ENCODE measurements at regions not wholly inside any gene's neighbourhood (a gene's known extent, or its start where the extent isn't known, plus 50 kb on each side); places are given as distances from the start of the nearest gene placed in this dataset.

GRCh38 chr10:130300608-130301020, 164.4 kb downstream of the GLRX3 start:
- ChIA-PET CTCF (no interaction called here), POLR2A (interaction anchor here (0.7 kb wide), 1 partner anchor 449 kb away, joined by 4 read pairs; no protein-coding TSS in a partner anchor)
- H3K36me3 Mint-ChIP-seq (ENCODE audit: low read depth): peaks cover 19% of the 10 kb centered on the region
- no peaks in the 10 kb centered on the region for H3K27me3 Mint-ChIP-seq
- DNase-seq: peak; percentile 78
- H3K4me3 Mint-ChIP-seq: peak overlapping the region; percentile 74
- peaks cover 16% of the 10 kb centered on the region for H3K4me1 Mint-ChIP-seq
- H3K9me3 Mint-ChIP-seq: peaks cover 51% of the 10 kb centered on the region
- H3K27ac Mint-ChIP-seq: peak overlapping the region; percentile 95

- Mint-ChIP-seq H3K4me1 (peaks cover 16% of the 10 kb centered on the region), H3K9me3 (peaks cover 46% of the 10 kb centered on the region), H3K27ac (peak overlapping the region; percentile 95), H3K4me3 (peak overlapping the region; percentile 74), H3K36me3 (ENCODE audit: low read depth) (peaks cover 19% of the 10 kb centered on the region), H3K27me3 (no peaks in the 10 kb centered on the region)
- ChIA-PET POLR2A (interaction anchor here (0.5 to 0.7 kb wide), 4 partner anchors 18 to 1627 kb away, joined by 3 to 4 read pairs (median 4); no protein-coding TSS in a partner anchor), CTCF (no interaction called here)
- peak; percentile 79 for DNase-seq
Observed at GRCh38 chr10:130301021-130301892, 165.1 kb downstream of the GLRX3 start.

- CTCF ChIA-PET: no interaction called here
Observed at GRCh38 chr10:130326954-130327353, 190.8 kb downstream of the GLRX3 start.

GRCh38 chr10:130329792-130330191, 193.6 kb downstream of the GLRX3 start:
- Mint-ChIP-seq H3K36me3 (ENCODE audit: low read depth) (no peaks in the 10 kb centered on the region), H3K9me3 (peaks cover 5% of the 10 kb centered on the region), H3K27ac (no peak overlapping the region), H3K4me1 (no peaks in the 10 kb centered on the region), H3K4me3 (no peak overlapping the region), H3K27me3 (no peaks in the 10 kb centered on the region)
- ChIA-PET CTCF (no interaction called here), POLR2A (no interaction called here)
- DNase-seq: no peak

More at GRCh38 chr10:130326954-130327353, 190.8 kb downstream of the GLRX3 start:
- H3K4me3 Mint-ChIP-seq: no peak overlapping the region
- H3K27me3 Mint-ChIP-seq: no peaks in the 10 kb centered on the region
- peaks cover 5% of the 10 kb centered on the region for H3K9me3 Mint-ChIP-seq
- no peak for DNase-seq
- no peaks in the 10 kb centered on the region for H3K4me1 Mint-ChIP-seq
- H3K36me3 Mint-ChIP-seq (ENCODE audit: low read depth): no peaks in the 10 kb centered on the region
- H3K27ac Mint-ChIP-seq: no peak overlapping the region
- POLR2A ChIA-PET: no interaction called here

- no peak for DNase-seq
- no peaks in the 10 kb centered on the region for H3K27me3 Mint-ChIP-seq
- H3K4me1 Mint-ChIP-seq: no peaks in the 10 kb centered on the region
- CTCF ChIA-PET: no interaction called here
- H3K27ac Mint-ChIP-seq: no peak overlapping the region
- no peak overlapping the region for H3K4me3 Mint-ChIP-seq
- POLR2A ChIA-PET: no interaction called here
- H3K36me3 Mint-ChIP-seq (ENCODE audit: low read depth): no peaks in the 10 kb centered on the region
- no peaks in the 10 kb centered on the region for H3K9me3 Mint-ChIP-seq
Observed at GRCh38 chr10:130333185-130333584, 197.0 kb downstream of the GLRX3 start.

- CTCF ChIA-PET: no interaction called here
- Mint-ChIP-seq H3K27me3 (no peaks in the 10 kb centered on the region), H3K4me3 (no peak overlapping the region), H3K27ac (no peak overlapping the region), H3K9me3 (no peaks in the 10 kb centered on the region), H3K4me1 (no peaks in the 10 kb centered on the region), H3K36me3 (ENCODE audit: low read depth) (no peaks in the 10 kb centered on the region)
- POLR2A ChIA-PET: no interaction called here
- DNase-seq: no peak
Observed at GRCh38 chr10:130335336-130335735, 199.1 kb downstream of the GLRX3 start.

- H3K27me3 Mint-ChIP-seq: no peaks in the 10 kb centered on the region
- POLR2A ChIA-PET: no interaction called here
Observed at GRCh38 chr10:130336617-130337304, 200.6 kb downstream of the GLRX3 start.

GRCh38 chr10:130337305-130337640, 201.1 kb downstream of the GLRX3 start:
- no peak for DNase-seq
- Mint-ChIP-seq H3K27me3 (no peaks in the 10 kb centered on the region), H3K9me3 (no peaks in the 10 kb centered on the region), H3K4me1 (no peaks in the 10 kb centered on the region), H3K36me3 (ENCODE audit: low read depth) (no peaks in the 10 kb centered on the region), H3K4me3 (no peak overlapping the region), H3K27ac (no peak overlapping the region)
- ChIA-PET CTCF (no interaction called here), POLR2A (no interaction called here)

More at GRCh38 chr10:130336617-130337304, 200.6 kb downstream of the GLRX3 start:
- Mint-ChIP-seq H3K9me3 (no peaks in the 10 kb centered on the region), H3K36me3 (ENCODE audit: low read depth) (no peaks in the 10 kb centered on the region), H3K27ac (no peak overlapping the region), H3K4me3 (no peak overlapping the region), H3K4me1 (no peaks in the 10 kb centered on the region)
- CTCF ChIA-PET: no interaction called here
- no peak for DNase-seq

- POLR2A ChIA-PET: no interaction called here
- CTCF ChIA-PET: no interaction called here
- H3K36me3 Mint-ChIP-seq (ENCODE audit: low read depth): no peaks in the 10 kb centered on the region
- no peaks in the 10 kb centered on the region for H3K27me3 Mint-ChIP-seq
- H3K4me1 Mint-ChIP-seq: no peaks in the 10 kb centered on the region
- no peak overlapping the region for H3K27ac Mint-ChIP-seq
- DNase-seq: peak; percentile 2
- no peak overlapping the region for H3K4me3 Mint-ChIP-seq
- H3K9me3 Mint-ChIP-seq: no peaks in the 10 kb centered on the region
Observed at GRCh38 chr10:130337696-130338635, 201.8 kb downstream of the GLRX3 start.

GRCh38 chr10:130338636-130339024, 202.4 kb downstream of the GLRX3 start:
- peaks cover 2% of the 10 kb centered on the region for H3K27me3 Mint-ChIP-seq
- ChIA-PET POLR2A (no interaction called here), CTCF (no interaction called here)
- H3K9me3 Mint-ChIP-seq: no peaks in the 10 kb centered on the region
- H3K4me3 Mint-ChIP-seq: no peak overlapping the region
- peak; percentile 3 for DNase-seq
- H3K36me3 Mint-ChIP-seq (ENCODE audit: low read depth): no peaks in the 10 kb centered on the region
- no peaks in the 10 kb centered on the region for H3K4me1 Mint-ChIP-seq
- no peak overlapping the region for H3K27ac Mint-ChIP-seq

GRCh38 chr10:130339091-130339490, 202.9 kb downstream of the GLRX3 start:
- no peak overlapping the region for H3K27ac Mint-ChIP-seq
- H3K4me3 Mint-ChIP-seq: no peak overlapping the region
- H3K27me3 Mint-ChIP-seq: peaks cover 2% of the 10 kb centered on the region
- no peaks in the 10 kb centered on the region for H3K9me3 Mint-ChIP-seq
- no peak for DNase-seq
- CTCF ChIA-PET: no interaction called here
- no peaks in the 10 kb centered on the region for H3K4me1 Mint-ChIP-seq
- H3K36me3 Mint-ChIP-seq (ENCODE audit: low read depth): no peaks in the 10 kb centered on the region
- POLR2A ChIA-PET: no interaction called here

- ChIA-PET CTCF (no interaction called here), POLR2A (no interaction called here)
- Mint-ChIP-seq H3K9me3 (no peaks in the 10 kb centered on the region), H3K36me3 (ENCODE audit: low read depth) (no peaks in the 10 kb centered on the region), H3K27me3 (peaks cover 2% of the 10 kb centered on the region), H3K4me3 (no peak overlapping the region), H3K27ac (no peak overlapping the region), H3K4me1 (no peaks in the 10 kb centered on the region)
- DNase-seq: no peak
Observed at GRCh38 chr10:130339911-130340310, 203.7 kb downstream of the GLRX3 start.

GRCh38 chr10:130340816-130341215, 204.6 kb downstream of the GLRX3 start:
- Mint-ChIP-seq H3K27me3 (peaks cover 4% of the 10 kb centered on the region), H3K9me3 (no peaks in the 10 kb centered on the region), H3K4me3 (no peak overlapping the region), H3K4me1 (no peaks in the 10 kb centered on the region), H3K36me3 (ENCODE audit: low read depth) (no peaks in the 10 kb centered on the region), H3K27ac (no peak overlapping the region)
- POLR2A ChIA-PET: no interaction called here
- no peak for DNase-seq
- CTCF ChIA-PET: no interaction called here
